ENCODE measurements at regions not wholly inside any gene's neighbourhood (a gene's known extent, or its start where the extent isn't known, plus 50 kb on each side); places are given as distances from the start of the nearest gene placed in this dataset.
"Not testable (repeated sequence)": the region's sequence is repeated elsewhere in the genome, so short reads cannot be mapped to it uniquely, and the experiment has no call there.

DNA sequence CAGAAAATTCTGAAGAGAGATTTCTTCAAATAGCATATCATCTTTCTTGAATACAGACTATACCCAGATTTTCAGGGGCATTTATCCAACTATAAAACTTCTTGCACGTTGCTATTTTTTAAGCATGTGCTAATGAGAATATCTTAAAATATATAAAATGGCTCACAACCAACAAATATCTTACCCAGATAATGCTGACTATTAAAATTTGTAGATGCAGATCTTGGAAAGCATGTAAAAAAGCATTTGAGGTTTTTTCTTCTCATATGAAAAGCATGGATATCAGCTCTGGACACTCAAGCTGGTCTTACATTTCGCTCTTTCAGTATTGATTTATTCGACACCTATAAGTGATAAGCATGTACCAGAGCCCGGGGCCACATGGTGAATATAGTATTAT is 1187.7 kb upstream of the ADGRL4 start:
- no peak for DNase-seq (ENCODE audit: low spot score)

DNA sequence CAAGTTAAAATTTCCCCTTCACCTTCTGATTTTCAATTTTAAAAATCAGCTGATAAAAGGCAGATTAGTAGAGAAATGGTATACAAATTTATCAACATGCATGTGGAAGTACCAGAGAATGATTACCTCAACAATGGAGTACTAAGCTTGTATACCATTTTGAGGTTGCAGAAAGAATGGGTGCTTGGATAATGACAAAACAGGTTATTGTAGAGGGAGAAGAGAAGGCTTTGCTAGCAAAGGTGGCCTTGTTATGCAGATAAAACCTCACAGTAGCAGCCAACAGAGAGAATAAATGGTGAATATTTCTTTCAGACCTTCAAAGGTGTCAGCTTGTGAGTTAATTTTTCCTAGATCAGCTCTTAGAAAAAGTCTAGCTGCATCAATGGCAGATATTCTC is 1174.9 kb upstream of the ADGRL4 start:
- no peak for DNase-seq (ENCODE audit: low spot score)

DNA sequence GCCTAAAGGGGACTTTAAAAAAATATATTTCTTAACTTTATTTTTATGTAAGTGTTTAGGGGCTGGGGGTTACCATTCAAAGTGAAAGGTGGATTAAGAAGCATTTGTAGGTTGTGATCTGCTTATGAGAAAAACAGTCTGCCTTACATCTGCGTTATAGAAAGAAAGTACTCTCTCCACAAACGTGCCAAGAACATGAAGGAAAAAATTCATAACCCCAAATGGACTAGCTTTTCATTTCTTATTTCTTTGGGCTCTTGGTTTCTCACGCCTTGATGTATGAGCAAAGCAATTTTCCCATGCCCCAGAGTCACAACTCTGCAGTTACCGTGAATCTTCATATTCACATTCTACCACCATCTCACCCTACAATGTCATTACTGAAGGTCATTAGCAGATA is 1165.1 kb upstream of the ADGRL4 start:
- no peak for DNase-seq (ENCODE audit: low spot score)

DNA sequence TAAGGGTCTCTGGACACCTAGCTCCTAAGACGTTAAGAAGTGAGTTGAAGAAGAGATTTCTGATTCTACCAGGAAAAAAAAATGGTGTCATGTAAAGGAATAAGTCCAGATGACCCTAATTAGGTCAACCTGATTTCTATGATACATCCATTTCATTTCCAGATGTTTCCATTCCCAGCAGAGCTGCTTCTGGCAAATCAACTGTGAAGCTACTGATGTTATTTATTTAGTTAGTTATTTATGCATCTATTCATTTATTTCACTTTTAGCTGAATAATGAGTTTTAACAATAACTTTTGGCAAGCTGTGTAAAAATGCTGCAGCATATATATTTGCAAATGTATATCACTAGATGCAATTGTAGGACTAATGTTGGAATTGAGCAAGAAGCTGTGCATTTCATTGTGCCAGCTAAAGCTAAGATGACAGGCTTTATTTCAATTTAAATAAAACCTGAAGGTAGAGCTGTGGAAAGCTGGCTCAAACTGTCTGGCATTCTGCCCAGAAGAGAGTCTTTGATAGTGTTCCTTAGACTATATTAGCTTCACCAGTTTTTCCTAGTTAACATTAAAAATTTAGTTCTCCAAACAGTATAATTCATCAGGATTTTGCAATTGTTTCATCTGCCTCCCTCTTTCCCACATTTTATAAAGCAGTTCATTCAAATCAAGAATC is 1164.4 kb upstream of the ADGRL4 start:
- no peak for DNase-seq (ENCODE audit: low spot score)

DNA sequence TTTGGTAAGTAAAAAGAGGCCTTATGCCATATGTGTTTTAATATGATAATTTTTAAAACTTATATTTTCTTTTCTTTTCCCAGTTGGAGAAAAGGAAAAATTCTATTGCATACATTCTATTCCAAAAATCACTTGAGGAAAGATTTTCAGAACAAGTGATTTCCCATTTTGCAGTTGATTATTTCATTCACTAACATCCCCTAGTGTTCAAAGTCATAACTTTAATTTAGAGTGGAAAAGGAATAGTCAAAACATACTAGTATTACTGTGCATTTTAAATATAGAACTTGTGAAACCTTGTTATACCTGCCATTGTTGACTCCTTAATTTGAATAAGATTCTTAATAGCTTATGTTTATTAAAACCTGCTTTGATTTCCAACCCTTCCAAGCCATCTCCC is 1157.6 kb upstream of the ADGRL4 start:
- DNase-seq (ENCODE audit: low spot score): no peak

DNA sequence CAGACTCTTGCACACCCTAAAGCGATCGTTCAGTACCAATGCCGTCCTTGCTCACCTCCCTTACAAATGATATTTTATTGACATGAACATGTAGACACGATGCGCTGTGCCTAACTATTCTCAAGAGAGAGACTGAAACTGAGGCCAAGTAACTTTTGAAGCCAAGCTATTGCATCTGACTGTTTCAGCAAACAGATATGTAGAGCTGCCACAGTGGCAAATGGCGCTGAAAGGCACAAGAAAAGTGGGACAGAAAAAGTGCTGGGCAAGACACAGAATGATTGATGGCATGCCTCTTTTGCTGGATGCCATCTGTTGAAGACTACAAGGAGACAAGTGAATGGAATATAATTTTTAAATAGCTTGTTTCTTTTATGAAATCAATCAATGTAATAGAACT is 1157.2 kb upstream of the ADGRL4 start:
- DNase-seq (ENCODE audit: low spot score): no peak

DNA sequence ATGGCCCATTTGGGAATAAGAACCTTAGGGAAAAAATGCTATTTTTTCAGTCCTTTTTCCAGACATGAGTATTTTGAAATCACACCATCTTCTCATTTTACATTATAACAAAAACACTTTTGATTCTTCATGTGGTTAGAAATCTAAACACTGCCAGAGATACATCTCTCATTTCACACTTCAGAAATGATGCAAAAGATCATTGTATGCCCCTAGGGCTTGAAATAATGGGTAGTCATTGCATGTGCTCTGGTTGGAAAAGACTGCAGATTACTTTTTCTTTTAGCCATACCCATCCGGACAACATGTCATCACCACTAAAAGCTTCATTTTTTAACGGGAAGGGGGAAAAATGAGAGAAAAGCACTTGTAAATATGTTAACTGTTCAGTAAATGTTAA is 1152.2 kb upstream of the ADGRL4 start:
- DNase-seq (ENCODE audit: low spot score): no peak

DNA sequence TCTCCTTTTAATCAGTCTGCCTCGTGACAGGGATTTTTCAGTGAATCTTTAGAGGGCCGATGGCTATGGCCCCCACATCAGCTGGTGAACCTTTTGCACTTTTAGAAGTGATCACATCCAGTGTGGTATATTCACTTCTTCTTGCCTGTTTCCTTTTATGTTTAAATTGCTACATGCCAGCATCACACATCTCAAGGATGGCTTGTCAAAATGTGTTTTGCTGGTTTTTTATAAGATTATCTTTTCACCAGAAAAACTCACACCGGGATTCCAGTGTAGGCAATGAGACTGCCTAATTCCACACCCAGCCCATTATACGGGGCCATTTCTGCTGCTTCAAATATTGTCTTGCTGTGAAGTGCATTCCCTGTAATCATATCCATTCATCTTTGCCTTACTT is 1151.7 kb upstream of the ADGRL4 start:
- DNase-seq (ENCODE audit: low spot score): no peak

DNA sequence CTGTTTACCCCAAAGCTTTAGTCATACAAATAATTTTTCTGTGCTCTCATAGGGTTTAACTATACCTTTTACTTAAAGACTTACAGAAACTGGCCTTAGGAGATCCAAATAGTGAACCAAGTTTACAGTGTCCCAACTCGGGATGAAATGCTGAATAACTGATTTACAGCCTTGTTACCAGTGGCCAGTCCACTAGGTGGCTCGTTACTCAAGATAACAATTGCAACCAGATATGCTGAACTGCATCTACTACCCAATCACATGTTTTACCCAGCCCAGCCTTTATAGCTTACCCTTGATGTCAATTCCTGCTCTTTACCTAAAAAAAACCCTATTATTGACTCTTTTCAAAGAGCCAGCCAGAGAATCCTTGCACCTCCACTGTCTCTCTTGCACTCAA is 1148.8 kb upstream of the ADGRL4 start:
- DNase-seq (ENCODE audit: low spot score): no peak

DNA sequence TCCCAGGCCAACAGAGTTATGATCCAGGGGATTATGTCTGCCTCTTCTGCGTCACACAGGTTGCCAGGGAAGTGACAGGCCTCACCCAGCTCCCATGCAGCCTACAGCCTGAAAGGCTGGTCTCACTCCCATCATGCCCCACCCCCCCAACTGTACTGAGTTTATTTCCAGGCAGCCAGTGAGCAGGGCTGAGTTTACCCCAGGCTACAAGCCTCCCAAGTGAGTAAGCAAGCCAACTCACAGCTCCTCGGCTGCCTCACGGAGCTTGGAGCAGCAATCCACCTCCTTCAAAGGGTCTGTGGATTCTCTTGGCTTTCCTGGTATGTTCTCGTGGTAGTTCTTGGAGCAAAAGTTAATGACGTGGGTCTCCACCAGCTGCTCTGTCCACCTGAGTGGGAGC is 1147.6 kb upstream of the ADGRL4 start:
- no peak for DNase-seq (ENCODE audit: low spot score)

DNA sequence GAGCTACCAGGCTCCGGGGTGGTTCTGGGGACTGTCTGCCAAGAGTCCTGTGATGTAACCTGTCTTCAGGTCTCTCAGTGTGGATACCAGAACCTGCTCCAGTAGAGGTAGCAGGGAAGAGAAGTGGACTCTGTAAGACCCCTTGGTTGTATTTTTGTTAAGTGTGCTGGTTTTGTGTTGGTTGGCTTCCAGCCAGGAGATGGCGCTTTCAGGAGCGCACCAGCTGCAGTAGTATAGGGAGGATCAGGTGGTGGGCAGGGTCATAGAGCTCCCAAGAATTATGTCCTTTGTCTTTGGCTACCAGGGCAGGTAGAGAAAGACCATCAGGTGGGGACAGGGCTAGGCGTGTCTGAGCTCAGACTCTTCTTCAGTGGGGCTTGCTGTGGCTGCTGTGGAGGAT is 1147.2 kb upstream of the ADGRL4 start:
- DNase-seq (ENCODE audit: low spot score): no peak

DNA sequence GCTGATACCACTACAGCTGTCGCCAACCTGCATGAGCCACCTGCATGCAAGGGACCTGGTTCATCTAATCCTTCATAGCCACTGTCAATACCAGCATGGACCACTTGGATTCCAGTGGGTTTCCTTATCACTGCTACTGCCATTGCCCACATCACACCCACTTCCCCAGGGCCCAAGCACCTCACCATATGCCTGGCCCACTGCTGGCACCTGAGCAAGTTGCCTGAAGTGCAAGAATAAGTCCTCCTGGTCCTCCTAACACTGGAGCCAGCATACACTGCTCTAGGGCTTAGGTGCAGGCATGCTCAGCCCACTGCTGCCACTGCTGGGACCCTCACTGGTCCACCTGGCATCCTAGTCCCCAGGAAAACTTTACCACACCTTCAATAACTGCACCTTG is 1136.8 kb upstream of the ADGRL4 start:
- no peak for DNase-seq (ENCODE audit: low spot score)

DNA sequence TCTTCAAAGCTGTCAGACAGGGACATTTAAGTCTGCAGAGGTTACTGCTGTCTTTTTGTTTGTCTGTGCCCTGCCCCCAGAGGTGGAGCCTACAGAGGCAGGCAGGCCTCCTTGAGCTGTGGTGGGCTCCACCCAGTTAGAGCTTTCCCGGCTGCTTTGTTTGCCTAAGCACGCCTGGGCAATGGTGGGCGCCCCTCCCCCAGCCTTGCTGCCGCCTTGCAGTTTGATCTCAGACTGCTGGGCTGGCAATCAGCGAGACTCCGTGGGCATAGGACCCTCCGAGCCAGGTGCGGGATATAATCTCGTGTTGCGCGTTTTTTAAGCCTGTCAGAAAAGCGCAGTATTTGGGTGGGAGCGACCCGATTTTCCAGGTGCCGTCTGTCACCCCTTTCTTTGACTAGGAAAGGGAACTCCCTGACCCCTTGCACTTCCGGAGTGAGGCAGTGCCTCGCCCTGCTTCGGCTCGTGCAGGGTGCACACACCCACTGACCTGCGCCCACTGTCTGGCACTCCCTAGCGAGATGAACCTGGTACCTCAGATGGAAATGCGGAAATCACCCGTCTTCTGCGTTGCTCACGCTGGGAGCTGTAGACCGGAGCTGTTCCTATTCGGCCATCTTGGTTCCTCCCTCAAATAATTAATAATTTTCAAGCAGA is 1131.5 kb upstream of the ADGRL4 start:
- DNase-seq (ENCODE audit: low spot score): not testable (repeated sequence)

DNA sequence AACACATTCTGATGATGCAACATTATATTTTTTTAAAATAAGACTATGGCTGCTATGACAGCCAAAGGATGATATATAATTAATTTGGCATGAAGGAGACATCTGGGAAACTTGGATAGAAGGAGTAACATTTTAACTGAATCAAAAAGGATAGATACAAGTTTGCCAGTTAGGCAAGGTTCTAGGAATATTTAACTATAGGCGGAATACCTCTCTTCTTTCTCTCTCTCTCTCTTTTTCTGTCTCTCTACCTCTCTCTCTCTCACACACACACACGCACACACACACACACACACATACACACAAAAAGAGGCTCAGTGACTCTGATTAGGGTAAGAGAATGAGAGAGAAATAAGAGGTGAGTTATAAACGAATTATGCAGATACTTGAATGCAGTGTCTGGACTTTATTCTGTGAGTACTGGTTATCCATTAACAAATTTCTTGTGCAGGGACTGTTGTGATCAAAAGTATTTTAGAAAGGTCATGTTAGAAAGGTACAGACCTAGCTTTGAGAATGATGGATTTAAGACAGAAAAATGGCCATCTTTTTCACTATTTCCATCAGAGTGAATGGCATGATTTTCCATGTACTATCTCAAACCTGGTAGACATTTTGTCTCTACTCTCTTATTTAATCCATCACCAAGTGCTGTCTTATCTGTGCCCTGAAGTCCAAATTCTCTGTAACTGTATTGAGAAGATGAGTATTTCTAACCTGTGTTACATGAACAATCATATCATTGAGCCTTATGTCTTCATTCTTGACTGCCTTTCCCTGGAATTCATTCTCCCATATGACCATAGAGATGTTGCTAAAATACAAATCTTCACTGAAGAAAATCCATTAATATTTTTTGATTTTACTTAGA is 1106.9 kb upstream of the ADGRL4 start:
- DNase-seq (ENCODE audit: low spot score): no peak

DNA sequence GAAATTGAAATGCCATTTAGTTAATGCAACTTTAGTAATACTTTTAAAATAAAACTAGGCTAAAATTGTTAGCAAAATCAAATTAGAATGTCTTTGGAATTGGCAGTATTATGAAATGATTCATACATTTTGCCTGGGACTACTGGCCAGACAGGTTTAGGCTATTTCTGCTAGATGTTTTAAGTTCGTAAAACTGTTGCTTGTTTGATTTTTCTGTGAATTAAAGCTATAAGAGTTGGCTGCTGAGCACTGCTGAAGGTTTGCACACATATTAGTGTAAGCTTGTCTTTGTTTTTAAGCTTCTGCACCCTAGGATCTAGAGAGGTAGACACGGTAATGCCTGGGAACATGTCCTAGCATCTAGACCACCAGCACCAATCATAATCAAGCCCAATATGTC is 1094.6 kb upstream of the ADGRL4 start:
- DNase-seq (ENCODE audit: low spot score): no peak

DNA sequence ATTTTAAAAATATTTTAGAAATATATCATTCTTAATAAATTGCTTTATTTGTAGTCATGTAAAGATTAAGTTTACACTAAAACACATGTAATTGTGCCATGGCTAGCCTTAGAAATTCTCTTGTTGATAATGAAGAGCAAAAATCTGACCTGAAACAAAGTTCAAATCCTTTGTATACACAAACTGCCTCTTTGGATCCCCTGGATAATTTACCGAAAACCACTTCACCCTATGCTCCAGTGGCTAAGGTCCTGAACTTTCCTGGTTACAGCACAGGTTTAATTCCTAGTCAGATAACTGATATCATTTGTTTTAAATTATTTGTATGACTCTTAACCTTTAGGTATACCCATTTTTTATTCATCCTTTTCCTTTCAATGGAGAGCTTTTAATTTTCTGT is 1093.2 kb upstream of the ADGRL4 start:
- DNase-seq (ENCODE audit: low spot score): no peak

DNA sequence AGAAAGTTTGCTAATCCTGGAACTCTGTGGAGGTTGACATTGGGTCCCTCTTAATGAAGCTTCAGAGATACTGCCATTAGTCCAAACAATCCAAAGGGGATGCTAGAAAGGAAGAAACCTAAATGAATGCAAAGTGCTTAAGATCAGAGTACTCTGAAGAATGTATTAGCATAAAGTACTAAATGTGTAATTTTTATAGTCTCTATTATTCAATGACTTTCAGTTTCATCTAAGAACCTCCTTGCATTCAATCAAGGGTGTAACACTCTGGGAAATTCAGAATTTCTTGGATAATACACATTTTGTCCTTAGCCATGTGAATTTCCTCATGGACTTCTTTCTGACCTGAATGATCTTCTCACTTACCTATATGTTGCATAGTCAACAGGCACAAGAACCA is 1078.5 kb upstream of the ADGRL4 start:
- no peak for DNase-seq (ENCODE audit: low spot score)

DNA sequence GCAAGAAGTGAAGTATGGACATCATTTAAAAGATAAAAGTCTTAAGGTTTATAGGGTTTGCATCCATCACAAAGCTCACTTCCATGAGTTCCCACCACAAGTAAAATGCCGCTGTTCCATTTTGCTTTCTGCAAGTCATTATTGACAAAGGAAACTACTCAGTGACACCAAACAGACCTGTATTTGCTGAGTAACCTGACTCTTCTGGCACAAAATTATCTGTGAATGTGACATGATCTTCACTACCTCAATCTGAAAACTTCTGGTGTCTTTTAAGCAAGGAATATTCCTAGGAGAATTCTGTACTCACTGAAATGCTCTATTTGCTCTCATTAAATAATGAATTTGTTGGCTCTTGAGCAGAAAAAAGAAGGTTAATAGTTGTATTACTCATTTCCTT is 1077.4 kb upstream of the ADGRL4 start:
- no peak for DNase-seq (ENCODE audit: low spot score)

DNA sequence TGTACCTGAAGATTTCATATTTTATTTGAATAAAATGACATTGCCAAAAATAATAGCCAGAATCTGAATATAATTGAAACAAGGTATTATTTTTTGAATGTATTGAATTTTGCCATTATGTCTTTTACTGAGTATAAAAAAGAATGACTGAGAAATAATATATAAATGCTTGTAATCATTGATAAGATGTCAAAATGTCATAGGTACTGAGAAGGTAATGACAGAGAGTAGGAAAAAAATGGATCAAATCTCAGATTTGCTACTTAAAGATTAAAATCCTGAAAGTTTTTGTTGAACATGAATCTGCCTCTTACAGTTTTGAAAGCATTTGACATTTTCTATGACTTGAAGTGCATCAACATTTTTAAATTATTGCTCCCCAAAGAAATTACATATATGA is 1069.9 kb upstream of the ADGRL4 start:
- no peak for DNase-seq (ENCODE audit: low spot score)

DNA sequence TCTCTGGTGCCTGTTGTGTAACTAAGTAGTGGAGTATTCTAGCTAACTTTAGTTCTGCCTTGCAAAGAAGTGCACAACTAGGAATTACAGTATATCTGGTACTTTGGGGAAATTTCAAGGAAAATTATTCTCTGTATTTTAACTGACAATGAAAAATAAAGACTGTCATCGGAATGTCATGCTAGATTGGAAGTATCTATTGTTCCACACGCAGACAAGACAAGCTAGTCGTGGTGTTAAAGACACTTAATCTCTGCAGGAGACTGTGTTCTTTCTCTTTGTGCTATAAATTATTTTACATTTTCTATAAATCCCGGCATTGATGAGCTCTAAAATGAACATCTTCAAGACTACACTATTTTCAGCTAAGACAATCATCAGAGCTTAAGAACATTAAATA is 1068.8 kb upstream of the ADGRL4 start:
- no peak for DNase-seq (ENCODE audit: low spot score)

DNA sequence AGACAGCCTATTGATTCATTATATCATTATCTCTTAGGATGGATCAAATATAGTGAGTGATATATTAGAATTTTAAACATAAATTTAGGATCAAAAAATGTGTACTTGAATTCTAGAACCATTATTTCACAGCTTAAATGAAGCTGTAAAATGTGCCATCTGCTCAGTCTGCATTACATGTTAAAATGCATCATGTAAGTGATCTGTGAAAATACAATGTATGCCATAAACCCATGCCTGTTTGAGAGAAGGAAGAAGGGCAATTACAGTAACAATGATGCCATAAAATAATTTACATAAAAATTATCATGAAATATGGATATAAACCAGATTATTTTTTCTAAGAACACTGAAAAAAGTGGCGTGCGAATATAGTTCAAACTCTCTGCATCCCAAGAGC is 1066.0 kb upstream of the ADGRL4 start:
- DNase-seq (ENCODE audit: low spot score): no peak

DNA sequence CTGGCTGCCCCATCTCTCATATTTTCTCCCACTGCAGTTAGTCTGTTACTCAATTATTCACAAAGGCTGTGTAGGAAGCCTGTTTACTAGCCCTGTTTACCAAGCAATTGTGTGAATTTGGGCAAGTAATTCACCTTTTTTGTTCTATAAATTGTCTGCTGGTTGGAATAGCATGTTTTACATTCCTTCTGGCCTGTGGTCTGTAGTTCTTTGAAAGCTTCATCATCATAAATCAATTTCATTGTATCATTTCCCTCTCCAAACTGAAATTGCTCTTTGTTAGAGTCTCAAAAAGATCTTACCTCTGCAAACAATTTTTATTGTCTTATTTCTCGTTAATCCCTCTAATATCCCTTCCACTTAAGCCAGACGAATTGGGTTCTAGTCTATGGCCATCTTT is 1059.5 kb upstream of the ADGRL4 start:
- DNase-seq (ENCODE audit: low spot score): no peak

DNA sequence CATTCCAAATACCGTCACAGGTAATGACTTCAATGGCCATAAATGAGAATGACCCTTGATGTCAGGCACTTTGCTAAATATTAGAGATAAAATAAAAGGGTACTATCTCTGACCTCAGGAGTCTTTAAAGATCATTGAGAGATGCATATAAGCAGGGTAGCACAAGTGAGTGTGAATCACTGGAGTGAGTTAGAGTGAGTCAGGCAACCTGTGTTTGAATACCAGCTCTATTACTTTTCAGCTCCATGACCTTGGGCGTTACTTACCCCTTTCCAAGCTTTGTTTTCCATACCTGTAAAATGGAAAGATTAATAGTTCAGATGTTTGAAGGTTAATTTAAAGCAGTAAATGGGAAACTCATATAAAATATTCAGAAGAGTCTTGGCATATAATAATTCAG is 1058.0 kb upstream of the ADGRL4 start:
- DNase-seq (ENCODE audit: low spot score): no peak
